GM18909 (cell line): ENCODE measurements at regions not wholly inside any gene's neighbourhood (a gene's known extent, or its start where the extent isn't known, plus 50 kb on each side); places are given as distances from the start of the nearest gene placed in this dataset.
A peak's percentile ranks its signal among the peaks of the same experiment; 100 is the strongest.
"Not testable (repeated sequence)": the region's sequence is repeated elsewhere in the genome, so short reads cannot be mapped to it uniquely, and the experiment has no call there.

Source experiments
- ATAC-seq: cut with Tn5 transposase; IDR thresholded peaks from one replicate; pipeline ENCODE4 v1.9.1; 2021; ENCODE audit warnings: mild to moderate bottlenecking; ENCODE audit not compliant: unreplicated experiment, poor library complexity

DNA sequence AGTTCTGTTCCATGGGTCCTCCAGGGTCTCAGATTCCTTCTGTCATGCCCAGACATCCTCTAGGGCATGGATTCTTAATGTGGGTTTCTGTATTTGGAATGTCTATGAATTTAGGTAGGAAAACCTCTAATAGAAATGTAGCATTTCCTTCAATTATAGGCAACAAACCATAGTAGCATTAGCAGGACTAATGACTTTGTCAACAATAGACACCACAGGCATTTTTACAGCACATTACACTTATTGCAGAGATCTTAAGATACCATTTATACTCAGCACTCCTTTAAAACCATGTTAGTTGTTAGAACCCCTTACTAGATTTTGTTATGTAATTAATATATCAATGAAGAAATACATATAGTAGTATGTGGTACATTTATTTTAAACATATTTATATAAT lies 77.8 kb upstream of the TBC1D5 start:
- ATAC-seq = no peak

DNA sequence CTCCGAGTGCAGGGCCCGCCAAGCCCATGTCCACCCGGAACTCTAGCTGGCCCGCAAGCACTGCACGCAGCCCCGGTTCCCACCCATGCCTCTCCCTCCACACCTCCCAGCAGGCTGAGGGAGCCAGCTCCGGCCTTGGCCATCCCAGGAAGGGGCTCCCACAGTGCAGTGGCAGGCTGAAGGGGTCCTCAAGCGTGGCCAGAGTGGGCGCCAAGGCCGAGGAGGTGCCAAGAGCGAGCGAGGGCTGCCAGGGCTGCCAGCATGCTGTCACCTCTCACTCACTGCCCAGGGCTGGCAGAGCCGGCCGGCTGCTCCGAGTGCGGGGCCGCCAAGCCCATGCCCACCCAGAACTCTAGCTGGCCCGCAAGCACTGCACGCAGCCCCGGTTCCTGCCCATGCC lies 75.5 kb upstream of the TBC1D5 start:
- not testable (repeated sequence) for ATAC-seq

DNA sequence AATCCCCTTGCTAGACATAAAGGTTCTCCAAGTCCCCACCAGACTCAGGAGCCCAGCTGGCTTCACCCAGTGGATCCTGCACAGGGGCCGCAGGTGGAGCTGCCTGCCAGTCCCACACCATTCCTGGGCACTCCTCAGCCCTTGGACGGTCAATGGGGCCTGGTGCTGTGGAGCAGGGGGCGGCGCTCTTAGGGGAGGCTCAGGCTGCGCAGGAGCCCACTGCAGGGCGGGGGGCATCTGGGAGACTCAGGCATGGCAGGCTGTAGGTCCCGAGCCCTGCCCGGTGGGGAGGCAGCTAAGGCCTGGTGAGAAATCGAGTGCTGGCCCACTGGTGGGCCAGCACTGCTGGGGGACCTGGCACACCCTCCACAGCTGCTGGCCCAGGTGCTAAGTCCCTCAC lies 75.1 kb upstream of the TBC1D5 start:
- ATAC-seq = no peak

DNA sequence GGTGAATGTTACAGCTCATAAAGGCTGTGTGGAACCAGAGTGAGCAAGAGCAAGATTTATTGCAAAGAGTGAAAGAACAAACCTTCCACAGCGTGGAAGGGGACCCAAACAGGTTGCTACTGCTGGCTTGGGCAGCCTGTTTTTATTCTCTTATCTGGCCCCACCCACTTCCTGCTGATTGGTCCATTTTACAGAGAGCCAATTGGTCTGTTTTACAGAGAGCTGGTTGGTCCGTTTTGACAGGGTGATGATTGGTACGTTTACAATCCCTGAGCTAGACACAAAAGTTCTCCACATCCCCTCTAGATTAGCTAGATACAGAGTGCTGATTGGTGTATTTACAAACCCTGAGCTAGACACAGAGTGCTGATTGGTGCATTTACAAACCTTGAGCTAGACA lies 74.4 kb upstream of the TBC1D5 start:
- ATAC-seq = not testable (repeated sequence)

DNA sequence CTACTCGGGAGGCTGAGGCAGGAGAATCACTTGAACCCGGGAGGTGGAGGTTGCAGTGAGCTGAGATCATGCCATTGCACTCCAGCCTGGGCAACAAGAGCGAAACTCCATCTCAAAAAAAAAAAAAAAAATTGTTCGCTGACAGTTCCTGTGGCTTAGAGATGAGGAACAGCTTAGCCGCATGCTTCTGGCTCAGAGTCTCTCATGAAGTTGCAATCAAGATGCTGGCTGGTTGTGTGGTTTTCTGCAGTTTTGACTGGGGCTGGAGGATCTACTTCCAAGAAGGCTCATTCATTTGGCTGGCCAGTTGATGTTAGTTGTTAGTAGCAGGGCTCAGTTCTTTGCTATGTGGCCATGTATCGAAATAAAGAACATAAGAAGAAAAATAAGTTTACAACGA lies 69.9 kb upstream of the TBC1D5 start:
- ATAC-seq = not testable (repeated sequence)

DNA sequence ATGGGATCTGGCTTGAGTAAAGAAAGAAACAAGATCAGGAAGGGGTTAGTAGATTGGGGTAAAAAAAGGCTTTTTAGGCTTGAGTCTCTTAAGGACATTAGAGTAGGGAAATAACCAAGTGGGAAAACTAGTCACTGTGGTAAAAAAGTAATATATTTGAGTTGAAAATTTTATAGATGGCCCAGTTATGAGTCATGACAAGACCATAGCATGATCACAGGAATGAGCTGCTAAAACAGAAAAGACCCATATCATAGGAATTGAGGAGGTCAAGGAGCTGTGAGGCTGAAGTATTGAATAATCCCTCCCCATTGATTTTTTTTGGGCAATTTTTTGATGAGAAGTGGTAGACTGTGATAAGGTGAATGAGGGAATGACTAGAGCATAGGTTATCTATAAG lies 69.2 kb upstream of the TBC1D5 start:
- no peak for ATAC-seq

DNA sequence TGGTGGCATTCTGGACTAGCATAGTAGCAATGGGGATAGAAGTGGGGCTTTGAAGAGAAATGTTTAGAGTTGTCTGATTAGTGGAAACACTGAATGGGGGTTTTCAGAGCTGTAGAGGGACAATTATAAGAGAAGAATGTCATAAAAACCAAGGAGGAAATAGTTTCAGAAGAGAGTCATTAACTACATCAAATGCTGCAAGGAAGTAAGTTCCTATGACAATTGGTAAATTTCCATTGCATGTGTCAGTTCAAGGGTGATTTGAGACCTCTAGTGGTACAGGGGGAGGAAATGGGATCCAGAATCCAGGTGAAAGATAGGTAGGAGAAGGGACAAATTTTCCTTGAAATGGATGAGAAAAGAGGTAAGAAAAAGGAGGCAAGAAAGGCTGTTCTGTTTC lies 68.3 kb upstream of the TBC1D5 start:
- no peak for ATAC-seq

DNA sequence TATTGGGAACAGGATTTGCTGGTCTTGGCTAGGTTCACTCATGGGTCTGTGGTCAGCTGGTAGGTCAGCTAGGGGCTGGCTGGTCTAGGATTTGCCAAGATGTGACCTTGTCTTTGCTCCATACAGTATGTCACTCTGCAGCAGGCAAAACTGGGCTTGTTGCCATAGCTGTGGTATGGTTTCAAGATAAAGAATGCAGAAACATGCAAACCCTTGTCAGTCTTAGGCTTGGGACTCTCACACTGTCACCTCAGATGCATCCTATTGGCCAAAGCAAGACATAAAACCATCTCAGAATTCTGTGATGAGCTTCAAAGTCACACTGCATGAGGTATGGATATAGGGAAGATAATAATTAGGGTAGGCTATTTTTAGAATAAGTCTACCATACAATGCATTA lies 66.6 kb upstream of the TBC1D5 start:
- ATAC-seq = no peak

DNA sequence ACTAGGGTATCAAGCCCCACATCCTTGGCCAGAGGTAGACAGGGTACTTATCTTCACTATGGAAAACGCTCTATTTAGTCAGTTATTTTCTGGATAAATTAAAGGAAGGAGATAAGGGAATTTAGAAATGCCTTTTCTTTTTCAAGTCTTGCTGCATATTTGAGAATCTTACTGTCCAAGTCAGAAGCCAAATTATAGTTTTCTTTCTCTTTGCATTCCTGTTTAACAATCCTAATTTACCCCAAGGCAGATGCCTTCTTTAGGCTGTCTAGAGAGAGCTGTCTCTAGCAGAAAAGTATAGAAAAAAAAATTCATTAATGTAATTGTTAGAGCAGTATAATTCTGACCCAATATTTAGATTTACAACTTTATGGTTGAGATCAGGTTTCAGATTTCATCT lies 64.4 kb upstream of the TBC1D5 start:
- no peak for ATAC-seq

DNA sequence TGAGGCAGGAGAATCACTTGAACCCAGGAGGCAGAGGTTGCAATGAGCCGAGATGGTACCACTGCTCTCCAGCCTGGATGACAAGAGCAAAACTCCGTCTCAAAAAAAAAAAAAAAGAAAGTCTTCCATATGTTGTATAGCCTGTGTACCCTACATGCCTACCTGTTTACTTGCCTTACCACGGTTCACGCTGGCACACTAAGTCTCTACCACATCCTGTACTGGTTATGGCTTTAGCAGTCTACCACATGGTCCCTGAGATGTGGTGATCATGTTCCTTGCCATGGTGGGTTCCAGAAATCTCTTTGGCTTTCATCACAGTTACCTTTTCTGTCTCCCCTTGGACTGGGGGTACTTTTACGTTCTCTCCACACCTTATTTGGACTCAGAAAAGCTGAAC lies 63.8 kb upstream of the TBC1D5 start:
- no peak for ATAC-seq

DNA sequence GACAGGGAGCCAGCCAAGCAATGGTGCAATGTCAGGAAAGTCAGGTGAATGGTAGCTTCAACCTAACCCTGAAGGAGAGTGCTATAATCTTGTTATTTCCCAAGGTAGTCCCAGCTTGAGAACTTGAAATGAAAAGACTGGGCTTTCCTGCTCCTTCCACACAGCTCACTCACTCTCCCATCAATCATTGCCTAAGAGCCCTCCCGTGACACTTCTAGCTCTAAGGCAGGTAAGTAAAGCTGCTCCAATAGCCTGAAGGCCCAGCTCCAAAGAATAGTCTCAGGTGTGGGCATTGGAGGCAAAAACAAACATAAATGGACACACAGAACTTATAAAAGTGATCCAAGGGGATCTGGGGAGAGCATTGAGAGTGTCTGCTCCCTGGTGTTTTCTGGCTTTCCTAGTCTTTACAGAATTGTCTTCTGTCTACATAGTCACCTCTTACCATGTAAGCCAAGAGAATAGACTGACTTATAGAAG lies 63.1 kb upstream of the TBC1D5 start:
- ATAC-seq = no peak

DNA sequence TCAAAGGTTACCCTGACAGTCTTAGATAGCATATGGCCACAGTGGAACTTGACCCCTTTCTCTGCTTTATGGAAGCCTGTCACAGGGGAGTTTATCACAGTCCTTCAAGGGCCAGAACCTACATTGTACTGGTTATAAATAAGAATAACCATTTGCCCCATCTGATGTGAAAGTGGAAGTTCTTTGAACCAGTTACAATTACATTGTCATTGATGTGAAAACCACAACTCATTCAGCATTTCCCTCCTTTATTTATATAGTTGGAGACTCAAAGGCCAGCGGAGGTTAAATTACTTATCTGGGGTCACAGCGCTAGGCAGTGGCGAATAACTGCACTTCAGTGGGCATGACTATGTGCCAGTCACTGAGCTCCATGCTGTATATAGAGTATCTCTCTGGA lies 60.5 kb upstream of the TBC1D5 start:
- peak; percentile 62 for ATAC-seq

DNA sequence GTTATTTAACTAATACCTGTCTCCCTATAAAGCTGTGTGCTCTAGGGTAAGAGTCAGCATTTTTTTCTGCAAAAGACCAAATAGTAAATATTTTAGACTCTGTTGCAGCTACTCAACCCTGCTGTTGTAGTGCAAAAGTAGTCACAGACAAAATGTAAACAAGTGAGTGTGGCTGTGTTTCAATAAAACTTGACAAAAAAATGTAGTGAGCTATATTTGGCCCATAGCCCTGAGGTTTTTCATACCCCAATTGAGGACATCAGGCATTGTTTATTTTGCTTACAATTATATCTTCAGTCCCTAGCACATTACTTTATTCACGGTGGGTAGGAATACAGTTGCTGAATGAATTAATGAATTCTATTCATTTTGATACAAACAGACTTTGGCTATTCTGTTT lies 58.7 kb upstream of the TBC1D5 start:
- ATAC-seq = no peak

DNA sequence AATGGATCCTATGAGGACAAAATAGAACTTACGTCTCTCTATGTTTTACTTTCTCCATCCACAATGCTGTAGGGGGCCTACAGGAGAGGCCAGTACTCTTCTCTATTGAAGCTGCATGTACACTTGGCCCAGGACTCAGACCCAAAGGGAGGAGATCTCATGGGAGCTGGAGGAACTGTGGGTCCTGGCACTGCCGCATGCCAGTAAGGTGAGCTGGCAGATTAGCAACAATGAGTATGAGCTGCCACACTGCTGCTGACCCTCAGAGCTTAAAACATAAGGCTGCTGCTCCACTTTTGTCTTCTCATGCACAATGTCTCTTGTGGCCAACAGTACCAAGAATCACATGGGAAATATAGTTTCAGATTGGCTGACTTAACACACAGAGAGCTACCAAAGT lies 57.8 kb upstream of the TBC1D5 start:
- no peak for ATAC-seq

DNA sequence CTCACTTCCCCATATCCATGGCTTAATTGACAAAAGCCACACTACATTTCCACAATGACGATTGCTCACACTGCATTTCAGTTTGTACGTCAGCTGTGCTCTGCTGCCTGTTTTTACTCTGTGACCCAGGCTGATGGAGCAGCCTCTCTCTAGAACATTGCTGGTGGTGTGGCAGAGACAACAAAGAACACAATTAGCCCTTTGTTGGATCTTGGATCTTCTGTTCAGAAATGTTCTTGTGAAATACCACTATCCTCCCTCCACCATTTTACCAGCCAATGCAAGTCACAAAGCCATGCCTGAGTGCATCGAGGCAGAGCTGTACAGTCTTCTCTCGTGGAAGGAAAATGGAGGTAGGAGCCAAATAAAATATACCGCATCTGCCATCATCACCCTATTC lies 56.9 kb upstream of the TBC1D5 start:
- ATAC-seq = no peak

DNA sequence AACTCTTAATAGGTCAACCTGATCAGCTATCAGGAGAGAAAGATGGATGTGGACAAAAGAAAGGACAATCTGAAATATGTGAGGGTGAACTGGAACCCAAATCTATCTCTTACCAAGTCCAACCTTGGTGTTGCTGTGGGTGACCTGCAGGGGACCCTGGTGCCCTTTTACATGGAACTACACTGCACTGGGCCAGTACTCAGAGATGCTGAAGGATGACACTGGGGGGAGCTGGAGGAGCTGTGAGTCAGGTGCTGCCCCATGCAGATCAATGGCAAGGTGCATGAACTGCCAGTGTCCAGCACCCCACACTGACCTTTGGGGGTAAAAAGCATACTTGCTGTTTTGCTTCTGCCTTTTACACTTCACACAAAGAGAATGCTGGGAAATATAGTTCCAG lies 55.6 kb upstream of the TBC1D5 start:
- no peak for ATAC-seq

DNA sequence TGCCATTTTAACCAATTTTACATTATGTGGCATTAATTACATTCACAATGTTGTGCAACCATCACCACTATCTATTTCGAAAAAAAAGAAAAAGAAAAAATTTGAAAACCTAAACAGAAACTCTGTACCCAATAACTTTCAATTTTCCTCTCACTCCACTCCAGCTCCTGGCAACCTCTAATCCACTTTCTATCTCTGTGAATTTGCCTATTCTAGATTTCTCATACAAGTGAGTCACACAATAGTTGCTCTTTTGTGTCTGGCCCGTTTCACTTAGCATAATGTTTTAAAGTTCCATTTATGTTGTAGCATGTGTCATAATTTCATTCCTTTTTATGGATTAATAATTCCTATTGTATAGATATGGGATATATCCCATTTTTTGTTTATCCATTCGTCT lies 53.3 kb upstream of the TBC1D5 start:
- no peak for ATAC-seq

DNA sequence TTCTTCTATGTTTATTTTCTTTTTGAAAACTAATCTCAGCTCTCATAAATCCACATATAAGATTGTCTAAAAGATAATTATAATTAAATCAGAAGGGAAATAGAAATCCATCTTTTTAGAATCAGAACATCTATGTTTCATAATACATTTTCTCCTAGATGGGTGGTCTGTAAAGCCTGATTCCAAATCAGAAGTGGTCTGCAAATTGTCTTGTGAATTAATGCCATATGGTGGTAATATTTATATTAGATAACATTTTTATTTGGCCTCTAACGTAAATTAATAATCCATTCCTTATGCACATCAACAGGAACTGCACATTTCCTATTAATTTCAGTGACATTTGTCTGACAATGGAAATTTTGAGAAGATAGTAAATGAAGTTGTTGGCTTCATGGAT lies 52.8 kb upstream of the TBC1D5 start:
- ATAC-seq = no peak

DNA sequence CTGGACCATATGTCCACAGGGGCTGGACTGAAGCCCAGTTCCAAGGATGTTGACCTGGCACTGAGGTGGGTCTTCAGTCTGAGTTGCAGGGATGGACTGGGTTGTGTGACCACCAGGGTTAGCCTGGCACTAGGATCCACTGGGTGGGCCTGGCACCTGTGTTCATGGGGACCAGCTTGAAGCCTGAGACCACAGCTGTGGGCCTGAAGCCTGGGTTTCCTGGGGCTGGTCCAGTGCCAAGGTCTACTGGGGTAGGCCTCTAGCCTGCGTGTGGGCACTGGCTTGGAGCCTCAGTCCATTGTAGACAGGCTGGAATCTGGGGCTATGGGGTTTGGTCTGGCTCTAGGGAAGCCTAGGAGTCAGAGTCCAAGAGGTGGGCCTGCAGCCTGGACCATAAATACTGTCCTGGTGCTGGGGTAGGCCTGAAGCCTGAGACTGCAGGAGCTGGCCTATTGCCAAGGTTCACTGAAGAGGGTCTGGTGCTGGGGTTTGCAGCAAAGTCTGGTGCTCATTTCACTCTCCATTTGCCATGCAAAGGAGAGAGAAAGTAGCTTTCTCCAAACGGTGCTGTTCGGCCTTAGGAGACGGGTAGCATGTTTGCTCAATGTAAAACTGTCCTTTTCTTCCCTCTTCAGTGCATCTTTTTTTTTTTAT lies 51.2 kb upstream of the TBC1D5 start:
- ATAC-seq = no peak
